Mesenchymal stem cell (in vitro differentiated cells and primary cell): ENCODE measurements at regions not wholly inside any gene's neighbourhood (a gene's known extent, or its start where the extent isn't known, plus 50 kb on each side); places are given as distances from the start of the nearest gene placed in this dataset.
"Not testable (repeated sequence)": the region's sequence is repeated elsewhere in the genome, so short reads cannot be mapped to it uniquely, and the experiment has no call there.

Experiments used
- DNase-seq: peaks from one replicate; pipeline ENCODE4 v3.0.0-alpha.2; 2013
- H2AFZ ChIP-seq: one replicate; pipeline ENCODE4 v1.6.1; 2013; ENCODE audit warnings: low read depth, mild to moderate bottlenecking, control low read depth, inconsistent platforms, low read length, moderate library complexity
- H2AK5ac ChIP-seq: 2 replicates; pipeline ENCODE4 v1.6.1; 2013; ENCODE audit warnings: low read length, moderate library complexity, mild to moderate bottlenecking, inconsistent platforms; ENCODE audit not compliant: severe bottlenecking
- H2BK120ac ChIP-seq: one replicate; pipeline ENCODE4 v1.6.1; 2013; ENCODE audit warnings: low read depth, mild to moderate bottlenecking, inconsistent platforms, low read length, moderate library complexity
- H2BK12ac ChIP-seq, 2 experiments: one replicate each; pipeline ENCODE4 v1.6.1; 2013; ENCODE audit warnings: inconsistent platforms in 2 of 2, low read length in 2 of 2, mild to moderate bottlenecking in 2 of 2, moderate library complexity in 2 of 2, control low read depth in 1 of 2
- H2BK15ac ChIP-seq: one replicate; pipeline ENCODE4 v1.6.1; 2013; ENCODE audit warnings: mild to moderate bottlenecking, low read depth, inconsistent platforms; ENCODE audit not compliant: poor library complexity, severe bottlenecking
- H2BK5ac ChIP-seq: 2 replicates; pipeline ENCODE4 v1.6.1; 2013; ENCODE audit warnings: low read depth, mild to moderate bottlenecking, low read length, control low read depth, inconsistent platforms; ENCODE audit not compliant: poor library complexity, severe bottlenecking
- H3K14ac ChIP-seq, 2 experiments: one replicate each; pipeline ENCODE4 v1.6.1; 2013; ENCODE audit warnings: inconsistent platforms in 2 of 2, low read length in 2 of 2, control low read depth in 1 of 2, mild to moderate bottlenecking in 1 of 2, moderate library complexity in 1 of 2
- H3K18ac ChIP-seq, 2 experiments: one replicate each; pipeline ENCODE4 v1.6.1; 2013; ENCODE audit warnings: inconsistent platforms in 2 of 2, low read length in 2 of 2, control low read depth in 1 of 2, low read depth in 1 of 2, mild to moderate bottlenecking in 1 of 2
- H3K23ac ChIP-seq, 2 experiments: one replicate each; pipeline ENCODE4 v1.6.1; 2013; ENCODE audit warnings: inconsistent platforms in 2 of 2, low read length in 2 of 2, mild to moderate bottlenecking in 2 of 2, moderate library complexity in 2 of 2, control low read depth in 1 of 2
- H3K27ac ChIP-seq: 2 replicates; pipeline ENCODE4 v1.5.1; 2013; ENCODE audit warnings: mild to moderate bottlenecking, moderate library complexity, low read length, control low read depth, inconsistent platforms; ENCODE audit not compliant: poor library complexity, severe bottlenecking
- H3K27me3 ChIP-seq, 2 experiments: 2 replicates each; pipeline versions ENCODE4 v1.6.1 to v1.7.0; 2013; ENCODE audit warnings: low read length in 2 of 2, mild to moderate bottlenecking in 2 of 2, moderate library complexity in 2 of 2, control low read depth in 1 of 2, inconsistent platforms in 1 of 2; ENCODE audit not compliant: control insufficient read depth in 1 of 2, insufficient read depth in 1 of 2
- H3K36me3 ChIP-seq, 2 experiments: 2 replicates each; pipeline versions ENCODE4 v1.6.1 to v1.7.0; 2013; ENCODE audit warnings: low read length in 2 of 2, control low read depth in 1 of 2, inconsistent platforms in 1 of 2, low read depth in 1 of 2, mild to moderate bottlenecking in 1 of 2; ENCODE audit not compliant: insufficient read depth in 2 of 2, control insufficient read depth in 1 of 2
- H3K4ac ChIP-seq, 2 experiments: one replicate each; pipeline ENCODE4 v1.6.1; 2013; ENCODE audit warnings: inconsistent platforms in 2 of 2, low read length in 2 of 2, mild to moderate bottlenecking in 2 of 2, moderate library complexity in 2 of 2, control low read depth in 1 of 2, low read depth in 1 of 2
- H3K4me1 ChIP-seq: 2 replicates; pipeline ENCODE4 v1.6.1; 2013; ENCODE audit warnings: low read depth, low read length, control low read depth; ENCODE audit not compliant: control insufficient read depth, insufficient read depth
- H3K4me2 ChIP-seq: 2 replicates; pipeline ENCODE4 v1.6.1; 2013; ENCODE audit warnings: low read length, mild to moderate bottlenecking, inconsistent platforms; ENCODE audit not compliant: poor library complexity, severe bottlenecking
- H3K4me3 ChIP-seq, 2 experiments: 2 replicates each; pipeline versions ENCODE4 v1.5.1 to v1.7.0; 2013; ENCODE audit warnings: low read length in 2 of 2, mild to moderate bottlenecking in 2 of 2, control low read depth in 1 of 2, low read depth in 1 of 2; ENCODE audit not compliant: insufficient read depth in 1 of 2
- H3K79me1 ChIP-seq: replicated peaks from 2 replicates; pipeline ENCODE4 v1.6.1; 2013; ENCODE audit warnings: mild to moderate bottlenecking, control low read depth, low read length, inconsistent platforms; ENCODE audit not compliant: poor library complexity, severe bottlenecking
- H3K9ac ChIP-seq: 2 replicates; pipeline ENCODE4 v1.7.0; 2013; ENCODE audit warnings: mild to moderate bottlenecking, low read length, moderate library complexity
- H3K9me3 ChIP-seq: 2 replicates; pipeline ENCODE4 v1.7.0; 2013; ENCODE audit warnings: mild to moderate bottlenecking, low read length; ENCODE audit not compliant: control insufficient read depth
- H4K8ac ChIP-seq: one replicate; pipeline ENCODE4 v1.6.1; 2013; ENCODE audit warnings: inconsistent platforms, mild to moderate bottlenecking, low read length, moderate library complexity
- H4K91ac ChIP-seq: one replicate; pipeline ENCODE4 v1.6.1; 2013; ENCODE audit warnings: mild to moderate bottlenecking, low read length, inconsistent platforms
- WGBS: methylation state at CpG from one replicate; pipeline ENCODE4 v1.1.7; 2013; ENCODE audit warnings: mixed read lengths; 5-methylcytosine and 5-hydroxymethylcytosine counted together

- H2AFZ ChIP-seq, result no peak overlapping the region
- H2AK5ac ChIP-seq, result no peak overlapping the region
- H3K27ac ChIP-seq, result no peak overlapping the region
- peaks cover 13 to 66% of the 10 kb centered on the region in 2 experiments for H3K27me3 ChIP-seq
- no peak overlapping the region for H2BK12ac ChIP-seq
- no peak overlapping the region for H3K9ac ChIP-seq
- no peak overlapping the region for H3K14ac ChIP-seq
- H2BK5ac ChIP-seq, result no peak overlapping the region
- WGBS, result 78% methylated on average over 5 of the region's 5 CpGs
- H3K23ac ChIP-seq, result no peak overlapping the region
- H3K4me3 ChIP-seq, result no peak overlapping the region
- no peak overlapping the region for H3K4me2 ChIP-seq
- no peaks in the 10 kb centered on the region for H3K9me3 ChIP-seq
- H3K36me3 ChIP-seq, result no peaks in the 10 kb centered on the region
- H2BK120ac ChIP-seq, result no peak overlapping the region
- H3K18ac ChIP-seq, result no peak overlapping the region
- no peak overlapping the region for H2BK15ac ChIP-seq
- H3K79me1 ChIP-seq, result no peaks in the 10 kb centered on the region
- no peak overlapping the region for H4K8ac ChIP-seq
- no peaks in the 10 kb centered on the region for H3K4me1 ChIP-seq
- no peak for DNase-seq
- no peak overlapping the region for H3K4ac ChIP-seq
- no peak overlapping the region for H4K91ac ChIP-seq
Measured at GRCh38 chr7:142645777-142646176, 103.5 kb upstream of the PRSS1 start.

- Histone ChIP-seq H3K9ac (no peak overlapping the region), H3K27ac (no peak overlapping the region), H3K4ac (no peak overlapping the region), H3K4me1 (no peaks in the 10 kb centered on the region), H3K18ac (no peak overlapping the region), H2AK5ac (no peak overlapping the region), H2BK15ac (no peak overlapping the region), H3K4me3 (no peak overlapping the region), H3K36me3 (no peaks in the 10 kb centered on the region), H2AFZ (no peak overlapping the region), H2BK5ac (no peak overlapping the region), H2BK120ac (no peak overlapping the region), H3K9me3 (no peaks in the 10 kb centered on the region), H2BK12ac (no peak overlapping the region), H3K23ac (no peak overlapping the region), H3K14ac (no peak overlapping the region), H3K4me2 (no peak overlapping the region), H4K8ac (no peak overlapping the region), H3K27me3 (peaks cover 13 to 62% of the 10 kb centered on the region in 2 experiments), H4K91ac (no peak overlapping the region), H3K79me1 (no peaks in the 10 kb centered on the region)
- DNase-seq, result no peak
Measured at GRCh38 chr7:142642316-142642715, 107.0 kb upstream of the PRSS1 start.

- H3K14ac ChIP-seq, H3K79me1 ChIP-seq, H3K4me3 ChIP-seq, H2AFZ ChIP-seq, H3K23ac ChIP-seq, H3K4me2 ChIP-seq, H2BK12ac ChIP-seq, H3K4ac ChIP-seq, H3K9ac ChIP-seq, H4K91ac ChIP-seq, H2BK5ac ChIP-seq, H2BK15ac ChIP-seq, H3K27ac ChIP-seq, H3K9me3 ChIP-seq, H3K18ac ChIP-seq, H3K4me1 ChIP-seq, H2AK5ac ChIP-seq, H3K36me3 ChIP-seq, H4K8ac ChIP-seq, H2BK120ac ChIP-seq, DNase-seq: not testable (repeated sequence)
- 70% methylated on average over 2 of the region's 4 CpGs for whole genome bisulfite sequencing
- peaks cover 10 to 56% of the 10 kb centered on the region in 2 experiments for H3K27me3 ChIP-seq
Measured at GRCh38 chr7:142641252-142641651, 108.0 kb upstream of the PRSS1 start.

- WGBS, result 90% methylated on average over 4 of the region's 4 CpGs
- Histone ChIP-seq H3K9me3 (no peaks in the 10 kb centered on the region), H3K4me1 (no peaks in the 10 kb centered on the region), H2AK5ac (no peak overlapping the region), H3K36me3 (no peaks in the 10 kb centered on the region), H3K23ac (no peak overlapping the region), H3K27ac (no peak overlapping the region), H2BK120ac (no peak overlapping the region), H4K8ac (no peak overlapping the region), H3K9ac (no peak overlapping the region), H2AFZ (no peak overlapping the region), H2BK12ac (no peak overlapping the region), H3K18ac (no peak overlapping the region), H3K27me3 (peaks cover 10 to 35% of the 10 kb centered on the region in 2 experiments), H3K79me1 (no peaks in the 10 kb centered on the region), H4K91ac (no peak overlapping the region), H3K4ac (no peak overlapping the region), H3K4me3 (no peak overlapping the region), H2BK5ac (no peak overlapping the region), H3K4me2 (no peak overlapping the region), H2BK15ac (no peak overlapping the region), H3K14ac (no peak overlapping the region)
- DNase-seq, result no peak
Measured at GRCh38 chr7:142638581-142638980, 110.7 kb upstream of the PRSS1 start.
